OCI-LY7 (cell line): ENCODE measurements at regions not wholly inside any gene's neighbourhood (a gene's known extent, or its start where the extent isn't known, plus 50 kb on each side); places are given as distances from the start of the nearest gene placed in this dataset.
"Not testable (repeated sequence)": the region's sequence is repeated elsewhere in the genome, so short reads cannot be mapped to it uniquely, and the experiment has no call there.

Experiments used
- BruUV-seq: library from RNA; stranded (reverse); fragments of 400-500 nt; replicated peaks from 2 replicates; lab custom pipeline; 2021; lab: Mats Ljungman, UMichigan
- CTCF ChIA-PET: fragments of 300-600 bp; sonication (Branson Sonifier 250); formaldehyde crosslinking; loops from one replicate; lab custom pipeline; 2022; ENCODE audit warnings: antibody characterized with exemption; ENCODE audit not compliant: unreplicated experiment; lab: Charles Lee
- POLR2A ChIA-PET: fragments of 300-600 bp; sonication (Branson Sonifier 250); formaldehyde crosslinking; loops from one replicate; lab custom pipeline; 2022; ENCODE audit warnings: antibody characterized with exemption; lab: Charles Lee
- DNase-seq: peaks from one replicate; pipeline ENCODE4 v3.0.0-alpha.2; 2015; ENCODE audit warnings: low spot score
- H2AFZ ChIP-seq: fragments of 200-600 bp; sonication (generic), shearing (Covaris generic); 2 replicates; pipeline ENCODE4 v1.6.1; 2014; ENCODE audit warnings: mild to moderate bottlenecking, antibody characterized with exemption, low read length, moderate library complexity
- H3K27ac ChIP-seq: fragments of 200-600 bp; sonication (generic); 2 replicates; pipeline ENCODE4 v1.5.1; 2014; ENCODE audit warnings: mixed run types, low read depth, mild to moderate bottlenecking, moderate library complexity, low read length, inconsistent platforms; ENCODE audit not compliant: poor library complexity, severe bottlenecking
- H3K36me3 ChIP-seq: fragments of 200-600 bp; sonication (generic); 2 replicates; pipeline ENCODE4 v1.6.1; 2014; ENCODE audit warnings: mild to moderate bottlenecking, antibody characterized with exemption, low read length, moderate library complexity, mixed read lengths; ENCODE audit not compliant: insufficient read depth
- H3K4me1 ChIP-seq: fragments of 200-600 bp; sonication (generic); 2 replicates; pipeline ENCODE4 v1.5.1; 2014; ENCODE audit warnings: mild to moderate bottlenecking, low read length; ENCODE audit not compliant: insufficient read depth, poor library complexity, severe bottlenecking
- H3K4me2 ChIP-seq: fragments of 200-600 bp; sonication (generic); 2 replicates; pipeline ENCODE4 v1.6.1; 2014; ENCODE audit warnings: mild to moderate bottlenecking, low read length
- H3K4me3 ChIP-seq: fragments of 200-600 bp; sonication (generic); 2 replicates; pipeline ENCODE4 v1.5.1; 2014; ENCODE audit warnings: mild to moderate bottlenecking, low read depth, low read length; ENCODE audit not compliant: poor library complexity, severe bottlenecking
- H3K79me2 ChIP-seq: fragments of 200-600 bp; sonication (generic); 2 replicates; pipeline ENCODE4 v1.6.1; 2016; ENCODE audit warnings: low read depth, mild to moderate bottlenecking, low read length, moderate library complexity, mixed read lengths; ENCODE audit not compliant: insufficient read depth
- H3K9me2 ChIP-seq: fragments of 200-600 bp; sonication (generic); 2 replicates; pipeline ENCODE4 v1.6.1; 2016; ENCODE audit warnings: mild to moderate bottlenecking, low read length, mixed read lengths; ENCODE audit not compliant: insufficient read depth
- H3K9me3 ChIP-seq: fragments of 200-600 bp; sonication (generic); 2 replicates; pipeline ENCODE4 v1.6.1; 2014; ENCODE audit warnings: mild to moderate bottlenecking, mixed run types, low read length, mixed read lengths
- H4K20me1 ChIP-seq: fragments of 200-600 bp; sonication (generic); 2 replicates; pipeline ENCODE4 v1.6.1; 2014; ENCODE audit warnings: mild to moderate bottlenecking, antibody characterized with exemption, low read length, moderate library complexity, mixed read lengths; ENCODE audit not compliant: insufficient read depth
- CTCF ChIP-seq: fragments of 200-600 bp; sonication (generic); conservative IDR thresholded peaks from 2 replicates; pipeline ENCODE4 v1.5.1; 2014; ENCODE audit warnings: mild to moderate bottlenecking, antibody characterized with exemption, low read length, moderate library complexity, mixed read lengths
- EZH2phosphoT487 ChIP-seq: fragments of 200-600 bp; sonication (generic); IDR thresholded peaks from 2 replicates; pipeline ENCODE4 v1.6.1; 2018; ENCODE audit warnings: low read depth, borderline replicate concordance, mild to moderate bottlenecking, mixed run types, antibody characterized with exemption, low read length, moderate library complexity, mixed read lengths
- intact Hi-C: fragments of 100-400 bp; cut with micrococcal nuclease; formaldehyde crosslinking; loops from one replicate; pipeline ENCODE4 v1.10.0; 2022; ENCODE audit not compliant: unreplicated experiment

GRCh38 chr4:82301390-82301789, 72.4 kb downstream of the HNRNPD start:
- DNase-seq, CTCF ChIA-PET, H3K36me3 ChIP-seq, H3K9me2 ChIP-seq, H3K4me1 ChIP-seq, H3K9me3 ChIP-seq, H3K27ac ChIP-seq, H3K4me2 ChIP-seq, intact Hi-C loops, POLR2A ChIA-PET, H2AFZ ChIP-seq, H3K4me3 ChIP-seq, H3K79me2 ChIP-seq, H4K20me1 ChIP-seq, BruUV-seq: not testable (repeated sequence)

GRCh38 chr4:82293304-82293703, 80.5 kb downstream of the HNRNPD start:
- peak overlapping the region; percentile 54 for H2AFZ ChIP-seq
- H3K36me3 ChIP-seq: no peaks in the 10 kb centered on the region
- CTCF ChIA-PET: no interaction called here
- no peaks in the 10 kb centered on the region for H3K9me3 ChIP-seq
- H3K4me1 ChIP-seq: peaks cover 26% of the 10 kb centered on the region
- DNase-seq: peak; percentile 79
- H3K79me2 ChIP-seq: no peaks in the 10 kb centered on the region
- no TSS peak for BruUV-seq
- H4K20me1 ChIP-seq: no peaks in the 10 kb centered on the region
- POLR2A ChIA-PET: no interaction called here
- TF ChIP-seq EZH2phosphoT487 (no peak), CTCF (no peak)
- H3K4me2 ChIP-seq: peak overlapping the region; percentile 39
- H3K9me2 ChIP-seq: no peaks in the 10 kb centered on the region
- intact Hi-C loops: no loop called here
- H3K4me3 ChIP-seq: peak overlapping the region; percentile 13
- H3K27ac ChIP-seq: peak overlapping the region; percentile 66

GRCh38 chr4:82287720-82288119, 86.1 kb downstream of the HNRNPD start:
- Histone ChIP-seq H3K4me2 (no peak overlapping the region), H3K4me1 (peaks cover 34% of the 10 kb centered on the region), H3K9me3 (no peaks in the 10 kb centered on the region), H3K27ac (no peak overlapping the region), H3K9me2 (no peaks in the 10 kb centered on the region), H4K20me1 (no peaks in the 10 kb centered on the region), H3K36me3 (no peaks in the 10 kb centered on the region), H3K4me3 (no peak overlapping the region), H3K79me2 (no peaks in the 10 kb centered on the region), H2AFZ (no peak overlapping the region)
- TF ChIP-seq CTCF: no peak
- no peak for TF ChIP-seq EZH2phosphoT487
- DNase-seq: no peak
- CTCF ChIA-PET: no interaction called here
- BruUV-seq: no TSS peak
- POLR2A ChIA-PET: interaction anchor here (0.6 kb wide), 1 partner anchor 861 kb away, joined by 3 read pairs; no protein-coding TSS in a partner anchor
- intact Hi-C loops: loop anchor here (5.0 kb wide), 1 partner anchor 85 kb away; the partner anchor contains the start of gene HNRNPD
